Fibroblast of skin of right biceps (primary cell): ENCODE measurements at regions not wholly inside any gene's neighbourhood (a gene's known extent, or its start where the extent isn't known, plus 50 kb on each side); places are given as distances from the start of the nearest gene placed in this dataset.

Source experiments
- DNase-seq: peaks from one replicate; pipeline ENCODE4 v3.0.0-alpha.2; 2013

DNA sequence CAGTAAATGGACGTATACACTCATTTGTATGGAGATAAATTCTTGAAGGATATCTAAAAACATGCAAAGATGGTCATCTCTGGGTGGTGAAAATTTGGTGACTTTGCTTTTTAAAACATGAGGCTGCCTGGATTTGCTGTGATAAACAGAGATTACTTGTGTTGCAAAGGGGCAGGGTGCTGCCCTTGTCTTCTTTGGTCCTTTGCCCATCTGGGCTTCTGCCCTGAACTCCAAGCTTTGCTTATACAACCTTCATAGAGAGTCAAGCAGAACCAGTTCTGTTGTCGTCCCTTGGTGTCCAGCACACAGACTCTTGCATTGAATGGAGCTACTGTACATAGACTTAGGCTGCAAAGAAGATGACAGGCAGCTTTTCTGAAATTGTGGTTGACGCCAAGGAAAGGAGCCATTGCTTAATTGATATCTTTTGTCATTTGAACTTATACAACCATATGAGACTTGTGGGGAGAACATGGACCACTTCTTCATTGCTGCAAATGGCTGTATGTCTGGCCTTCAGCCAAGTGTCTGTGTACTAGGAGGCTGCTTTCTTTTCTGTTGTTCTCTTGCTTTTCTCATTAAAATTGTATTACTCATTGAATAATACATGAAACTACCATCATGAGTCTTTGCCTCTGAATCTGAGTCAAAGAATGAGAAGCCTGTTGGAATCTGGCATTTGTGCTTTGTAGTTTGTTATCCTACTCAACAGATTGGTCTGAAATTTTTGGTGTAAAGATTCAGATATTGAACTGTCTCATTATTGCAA is 152.5 kb downstream of the DMRT2 start:
- no peak for DNase-seq

DNA sequence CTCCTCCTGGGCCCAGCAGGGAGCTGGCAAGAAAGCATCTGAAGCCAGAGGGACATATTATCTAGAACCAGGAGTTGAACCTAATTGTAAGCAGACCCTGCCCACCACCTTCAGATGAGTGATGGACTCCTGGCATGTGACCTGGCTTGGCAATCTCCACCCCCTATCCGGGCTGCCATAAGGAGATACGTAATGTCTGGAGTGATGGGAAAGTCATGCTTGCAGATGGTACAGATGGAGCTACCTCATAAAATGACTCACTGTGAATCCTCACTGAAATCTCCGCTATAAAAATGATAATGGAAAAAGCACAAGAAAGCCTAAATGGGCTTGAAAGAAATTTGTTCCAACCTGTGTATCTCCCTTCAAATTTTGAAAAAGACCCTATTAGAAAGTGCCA is 157.5 kb downstream of the DMRT2 start:
- peak; percentile 84 for DNase-seq

DNA sequence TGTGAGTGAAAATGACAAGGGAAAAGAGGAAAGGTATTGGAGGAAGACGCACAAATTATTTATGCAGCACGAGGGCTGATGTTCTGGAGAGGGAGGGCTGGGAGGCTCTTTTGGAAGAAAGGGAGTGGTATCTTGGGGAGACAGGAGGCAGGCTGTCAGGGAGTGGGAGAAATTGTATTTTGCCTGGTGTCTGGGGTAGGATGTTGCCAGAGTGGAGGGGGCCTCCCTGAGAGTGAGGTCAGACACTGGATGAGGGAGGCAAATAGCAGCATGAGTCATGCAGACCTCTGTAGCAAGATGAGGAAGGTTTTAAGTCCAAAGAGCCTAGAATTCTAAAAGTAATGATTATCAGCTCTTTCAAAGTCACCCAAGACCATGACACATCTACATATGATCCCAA is 158.0 kb downstream of the DMRT2 start:
- peak; percentile 81 for DNase-seq

DNA sequence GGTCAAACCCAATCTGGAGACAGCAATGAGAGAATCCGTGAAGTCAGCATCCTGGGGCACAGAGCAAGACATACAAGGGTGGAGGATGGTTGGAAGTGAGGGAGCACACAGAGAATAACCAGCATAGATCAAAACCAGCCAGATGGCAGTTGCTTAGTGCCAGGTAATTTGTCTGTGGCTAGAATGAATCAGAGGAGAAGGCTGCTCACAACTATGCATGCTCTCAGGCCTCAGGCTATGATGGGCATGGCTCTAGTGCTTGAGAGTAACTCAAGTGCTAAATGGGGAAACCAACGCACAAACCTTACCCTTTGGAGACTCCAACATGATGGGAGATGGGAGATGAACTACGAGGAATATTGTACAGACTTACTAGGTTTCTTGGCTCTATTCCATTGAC is 160.8 kb downstream of the DMRT2 start:
- DNase-seq = no peak

DNA sequence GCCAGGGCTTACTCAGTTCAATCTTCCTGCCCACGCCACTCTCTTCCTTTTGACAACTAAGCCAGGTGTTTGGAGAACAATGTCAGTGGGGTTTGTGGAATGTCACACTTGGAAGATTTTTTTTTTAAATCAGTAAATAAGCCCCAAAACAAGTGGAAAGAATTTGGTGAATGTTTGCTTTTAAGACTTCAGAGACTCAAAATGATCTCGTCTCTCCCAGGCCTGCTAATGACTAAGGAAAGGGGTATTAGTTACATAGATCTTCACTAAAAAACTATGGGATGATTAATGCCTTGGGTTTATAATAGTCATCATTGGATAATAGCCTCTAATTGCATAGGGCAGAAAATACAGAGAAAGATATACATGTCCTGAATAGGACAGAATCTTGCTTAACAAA is 166.4 kb downstream of the DMRT2 start:
- peak; percentile 77 for DNase-seq

DNA sequence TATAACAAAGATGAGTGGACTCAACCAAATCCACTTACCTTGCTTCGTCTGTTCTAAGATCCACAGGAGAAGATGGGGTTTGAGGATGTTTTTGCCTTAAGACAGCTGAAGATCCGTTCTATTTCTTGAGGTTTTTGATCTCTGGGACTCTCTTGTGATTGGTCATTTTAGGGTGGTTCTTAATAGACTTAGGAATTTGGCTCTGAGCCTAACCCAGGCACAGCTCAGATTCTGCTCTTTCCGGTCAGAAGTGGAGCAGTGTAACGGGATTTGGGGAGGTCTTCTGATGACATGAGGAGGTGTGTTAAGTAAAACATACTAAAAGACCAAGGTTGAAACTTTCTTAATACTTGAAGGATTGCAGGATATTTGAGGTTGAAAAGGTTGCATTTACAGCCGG is 166.9 kb downstream of the DMRT2 start:
- peak; percentile 51 for DNase-seq

DNA sequence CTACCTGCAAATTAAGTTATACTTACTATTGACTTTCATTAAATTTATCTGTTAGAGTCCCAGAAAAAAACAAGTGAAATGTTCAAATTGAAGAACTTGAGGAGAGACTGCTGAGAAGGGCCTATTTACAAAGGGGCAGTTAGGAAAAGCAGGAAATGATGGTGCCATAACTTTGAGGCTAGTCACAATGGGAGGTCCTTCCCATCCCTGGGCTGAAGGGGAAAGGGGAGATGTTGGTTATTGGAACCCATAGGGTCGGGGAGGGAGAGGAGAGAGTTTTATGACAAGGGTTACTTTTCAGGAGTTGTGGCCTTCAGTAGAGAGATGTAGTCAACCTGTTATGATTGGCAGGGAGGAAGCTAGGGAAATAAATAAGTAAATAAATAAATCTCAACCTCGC is 169.1 kb downstream of the DMRT2 start:
- DNase-seq = peak; percentile 35

DNA sequence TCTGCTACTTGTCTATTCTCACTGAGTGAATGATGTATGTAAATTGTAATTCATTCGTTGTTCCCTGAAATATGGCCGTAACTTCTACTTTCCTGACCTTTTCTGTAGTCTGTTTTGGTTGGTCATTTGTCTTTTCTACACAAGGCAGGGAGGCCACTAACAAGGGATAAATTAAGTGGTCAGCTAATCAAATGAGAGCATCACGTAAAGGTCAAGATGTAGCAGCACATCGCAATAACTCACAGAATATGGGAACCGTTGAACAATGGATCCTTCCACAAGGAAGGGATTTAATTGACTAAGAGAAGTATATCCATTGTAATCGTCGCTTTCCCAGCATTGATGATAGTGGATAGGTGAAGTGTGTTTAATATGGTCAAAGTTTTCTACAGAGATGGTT is 171.1 kb downstream of the DMRT2 start:
- DNase-seq = no peak

DNA sequence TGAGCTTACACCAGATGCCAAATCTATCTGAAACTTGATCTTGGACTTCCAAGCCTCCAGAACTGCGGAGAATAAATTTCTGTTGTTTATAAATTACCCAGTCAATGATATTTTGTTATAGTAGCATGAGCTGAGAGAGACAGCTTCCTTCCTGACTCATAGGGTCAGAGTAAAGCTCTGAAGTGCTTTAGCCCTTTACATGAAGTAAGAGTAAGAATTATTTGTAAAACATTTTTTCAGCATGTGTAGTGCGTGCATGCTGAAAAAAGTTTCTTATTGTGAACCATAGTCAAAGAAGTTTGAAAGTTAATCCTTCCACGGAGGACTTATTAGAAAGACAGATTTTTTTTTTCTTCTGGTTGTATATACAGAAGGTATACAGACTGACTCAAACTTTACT is 172.4 kb downstream of the DMRT2 start:
- DNase-seq = peak; percentile 64

DNA sequence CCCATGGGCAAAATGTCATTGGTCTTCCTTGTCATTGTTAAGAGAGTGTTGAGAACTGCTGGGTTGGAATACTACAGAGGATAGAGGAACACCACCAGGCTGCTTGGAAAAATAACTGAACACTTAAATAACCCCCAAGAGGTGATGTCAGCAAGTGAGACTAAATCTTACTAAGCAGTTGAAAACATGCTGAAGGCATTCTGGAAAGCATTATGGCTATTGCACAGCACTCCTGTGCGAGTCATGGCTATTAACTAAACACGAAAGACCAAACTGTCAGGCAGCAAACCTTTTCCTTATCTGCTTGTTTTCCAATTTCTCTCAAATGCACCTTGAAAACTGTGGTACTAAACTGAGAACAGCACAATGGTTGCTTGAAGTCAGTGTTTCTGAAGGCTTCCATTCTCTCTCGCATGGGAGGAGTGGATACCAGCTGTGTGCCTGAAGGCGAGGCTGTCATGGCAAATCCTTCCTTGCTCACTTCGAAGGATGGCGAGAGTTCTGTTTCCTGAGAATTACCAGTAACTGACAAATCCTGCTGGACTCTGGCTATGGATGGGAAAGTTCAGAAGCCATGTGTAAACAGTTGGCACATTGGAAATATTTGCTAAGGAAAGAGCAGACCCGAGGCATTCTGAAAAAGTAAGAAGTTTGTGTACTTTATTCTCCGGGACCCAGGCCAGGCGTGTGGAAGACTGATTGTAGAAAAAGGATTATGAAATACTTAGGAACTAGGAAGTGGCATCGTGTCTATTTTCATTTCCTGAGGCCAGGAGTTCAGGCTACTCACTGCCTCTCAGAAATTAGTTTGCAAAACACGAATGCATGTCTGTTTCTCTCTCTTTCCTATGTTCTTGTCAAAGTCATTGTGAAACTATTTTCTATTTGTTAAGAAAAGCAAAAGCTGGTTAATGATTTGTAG is 182.1 kb downstream of the DMRT2 start:
- DNase-seq = peak; percentile 79

DNA sequence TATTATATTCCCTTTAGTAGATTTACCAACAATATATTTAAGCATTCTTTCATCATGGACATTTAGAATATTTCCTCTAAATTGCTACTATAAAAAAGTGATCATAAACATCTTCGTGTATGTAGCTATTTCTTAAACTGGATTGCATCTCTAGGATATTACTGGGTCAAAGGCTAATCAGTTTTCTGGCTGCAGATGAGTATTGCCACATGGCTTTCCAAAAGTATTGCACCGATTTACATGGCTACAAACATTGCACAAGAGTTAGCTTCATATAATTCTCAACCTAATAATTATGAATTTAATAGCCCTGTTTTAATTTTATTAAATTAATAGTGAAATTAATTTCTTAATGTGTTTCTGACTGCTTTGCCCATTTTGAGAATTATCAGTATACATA is 183.4 kb downstream of the DMRT2 start:
- DNase-seq = no peak

DNA sequence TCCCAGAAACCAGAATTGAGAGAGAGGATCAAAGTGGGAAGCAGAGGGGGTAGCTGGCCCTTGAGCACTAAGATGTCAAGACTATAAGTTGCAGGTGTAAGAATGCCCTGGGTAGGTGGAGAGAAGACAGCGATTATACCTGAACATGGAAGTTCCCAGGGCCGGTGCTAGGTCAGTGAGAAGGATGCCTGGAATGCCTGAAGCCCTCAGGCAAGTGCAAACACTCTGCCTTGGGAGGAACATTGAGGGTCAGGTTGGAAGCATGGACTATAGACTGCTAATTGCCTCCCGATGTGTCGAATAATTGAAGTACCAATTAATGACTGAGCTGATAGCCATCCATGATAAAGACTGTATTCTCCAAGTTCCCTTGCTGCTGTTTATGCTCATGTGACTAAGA is 185.5 kb downstream of the DMRT2 start:
- DNase-seq = no peak

DNA sequence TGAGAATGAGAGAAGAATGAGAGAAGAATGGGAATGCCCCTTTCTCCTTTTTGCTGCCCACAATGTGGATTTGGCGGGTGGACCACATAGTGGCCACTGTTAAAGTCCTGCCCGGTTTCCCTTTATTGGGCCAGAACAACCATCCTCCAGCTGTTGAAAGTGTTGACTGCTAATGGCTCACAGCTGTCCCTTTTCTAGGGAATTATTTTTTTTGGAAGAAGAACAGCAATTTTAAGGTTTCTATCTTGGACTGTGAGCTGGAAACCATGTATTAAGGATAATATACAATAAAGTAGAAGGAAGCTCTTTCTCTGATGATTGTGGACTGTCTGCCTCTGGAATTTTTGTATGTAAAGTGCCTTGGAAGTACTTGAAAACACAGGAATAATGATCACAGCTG is 185.9 kb downstream of the DMRT2 start:
- DNase-seq = no peak

DNA sequence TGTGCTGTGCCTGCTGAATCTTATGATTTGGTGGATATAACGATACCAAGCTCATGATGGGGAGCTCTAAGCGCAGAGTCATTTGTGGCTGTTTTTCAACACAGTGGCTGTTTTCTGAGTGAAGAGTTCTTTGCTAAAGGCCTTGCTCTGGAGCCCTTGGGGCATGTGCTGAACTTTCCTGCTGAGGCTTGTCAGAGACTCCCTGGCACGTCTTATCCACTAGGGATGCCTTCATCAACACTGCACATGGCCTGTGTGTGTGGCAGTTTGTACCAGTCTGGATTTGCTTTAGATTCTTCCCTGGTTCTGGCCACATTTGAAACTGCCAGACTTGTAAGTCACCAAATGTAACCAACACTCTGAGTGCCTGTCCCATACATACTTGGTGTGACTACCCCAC is 188.2 kb downstream of the DMRT2 start:
- no peak for DNase-seq

DNA sequence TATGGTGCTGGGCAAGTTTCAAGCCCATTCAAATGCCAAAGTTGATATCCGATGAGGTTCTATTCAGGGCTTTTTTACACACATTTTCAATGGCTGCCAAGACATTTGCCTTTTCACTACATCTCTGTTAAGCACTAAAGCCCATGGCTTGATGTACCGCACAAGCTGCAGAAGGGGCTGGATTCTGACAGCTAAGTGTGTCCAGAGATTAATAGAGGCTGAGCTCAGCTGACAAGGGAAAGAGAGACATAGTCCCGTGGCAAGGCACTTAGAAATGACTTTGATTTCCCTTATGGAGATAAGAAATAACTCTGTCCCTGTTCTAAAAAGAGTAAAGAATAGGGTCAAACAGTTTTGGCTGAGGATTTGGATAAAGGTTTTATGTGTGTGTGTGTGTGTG is 198.6 kb downstream of the DMRT2 start:
- no peak for DNase-seq

DNA sequence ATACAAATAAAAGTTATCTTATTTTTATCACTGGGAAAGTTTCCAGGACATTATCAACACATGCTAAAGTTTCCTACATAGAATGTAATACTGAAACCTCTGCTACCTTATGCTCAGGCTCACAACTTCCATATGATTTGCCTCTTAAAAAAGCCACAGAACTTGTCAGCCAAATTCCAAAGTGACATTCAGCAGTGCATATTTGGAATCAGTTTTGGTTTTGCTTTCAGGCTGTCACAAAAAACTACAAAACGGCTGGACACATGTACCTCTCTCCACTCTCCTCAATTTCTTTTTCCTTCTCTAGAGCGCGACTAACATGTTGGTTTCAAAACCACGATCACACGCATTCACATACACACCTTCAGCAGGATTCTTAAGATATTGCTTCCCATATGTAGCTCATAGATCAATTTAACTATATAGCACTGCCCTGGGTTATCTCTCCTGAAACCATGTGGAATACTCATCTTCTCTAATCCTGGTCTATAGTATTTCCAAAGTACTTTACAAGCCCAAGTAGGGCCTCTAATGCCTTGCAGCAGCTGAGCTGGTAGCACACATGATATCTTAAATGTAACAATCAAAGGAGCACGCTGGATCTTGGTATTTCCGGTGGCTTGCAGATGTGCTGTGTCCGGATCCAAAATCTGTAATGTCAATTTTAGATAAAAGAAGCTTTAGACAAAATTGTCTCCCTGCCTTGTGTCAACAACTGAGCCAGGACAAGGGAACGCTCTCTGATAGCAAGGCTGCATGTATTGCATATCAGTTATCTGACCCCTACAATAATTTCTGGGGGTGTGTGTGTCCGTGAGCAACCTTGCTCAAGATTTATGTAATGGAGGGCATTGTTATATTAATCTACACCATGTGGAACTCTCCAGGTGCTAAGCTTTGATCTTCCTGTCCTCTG is 203.2 kb downstream of the DMRT2 start:
- DNase-seq = no peak

DNA sequence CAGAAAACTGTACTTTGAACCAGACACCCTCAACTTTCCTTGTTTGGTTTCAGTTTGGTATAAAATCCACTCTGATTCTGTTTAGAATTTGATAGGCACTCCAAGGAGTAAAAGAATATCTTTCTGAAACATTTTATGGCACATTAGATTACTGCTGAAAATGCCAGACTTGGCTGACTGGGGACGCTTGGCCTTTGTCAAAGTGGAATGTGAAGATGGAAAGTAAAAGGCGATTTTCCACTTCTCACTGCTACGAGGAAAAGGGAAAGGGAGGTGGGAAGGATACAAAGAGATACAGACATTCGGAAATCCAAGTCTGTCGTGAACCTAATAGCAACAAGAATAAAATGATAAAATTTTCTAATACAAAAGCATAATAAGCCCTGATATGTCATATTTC is 203.9 kb downstream of the DMRT2 start:
- no peak for DNase-seq

DNA sequence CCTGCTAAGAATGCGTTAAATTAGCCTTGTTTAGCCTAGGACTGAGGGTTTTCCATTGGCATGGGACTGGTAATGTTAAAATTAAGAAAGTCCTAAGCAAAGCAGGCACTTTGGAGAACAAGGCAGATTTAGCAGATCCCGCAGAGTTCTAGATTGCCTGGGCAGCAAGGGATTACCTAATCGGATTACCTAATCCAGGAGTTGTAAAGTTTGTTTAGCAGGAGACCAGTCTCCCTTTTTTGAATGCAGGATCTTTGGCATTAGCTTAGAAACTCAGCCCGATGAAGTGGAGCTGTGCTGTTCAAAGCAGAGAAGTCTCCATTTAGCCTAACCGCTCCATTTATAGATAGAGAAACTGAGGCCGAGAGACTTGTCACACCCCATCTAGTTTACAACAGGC is 206.0 kb downstream of the DMRT2 start:
- DNase-seq = no peak

DNA sequence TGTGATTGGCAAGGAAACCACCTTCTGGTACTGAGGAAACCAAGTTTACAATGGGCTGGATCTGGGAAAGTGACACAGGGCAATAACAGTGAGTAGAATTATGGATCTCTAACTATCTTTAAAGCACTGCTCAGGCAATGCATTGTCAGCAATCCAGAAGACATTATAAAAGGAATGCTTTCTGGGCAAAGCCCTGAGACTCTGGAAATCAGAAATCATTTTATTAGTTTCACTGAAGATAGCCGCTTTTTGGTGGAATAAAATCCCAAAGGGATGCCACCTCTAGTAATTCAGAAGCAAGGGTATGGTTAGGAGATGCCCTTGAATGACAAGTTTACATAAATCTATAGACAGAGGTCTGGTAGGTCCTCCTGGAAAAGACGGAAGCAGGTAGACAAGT is 211.1 kb downstream of the DMRT2 start:
- no peak for DNase-seq

DNA sequence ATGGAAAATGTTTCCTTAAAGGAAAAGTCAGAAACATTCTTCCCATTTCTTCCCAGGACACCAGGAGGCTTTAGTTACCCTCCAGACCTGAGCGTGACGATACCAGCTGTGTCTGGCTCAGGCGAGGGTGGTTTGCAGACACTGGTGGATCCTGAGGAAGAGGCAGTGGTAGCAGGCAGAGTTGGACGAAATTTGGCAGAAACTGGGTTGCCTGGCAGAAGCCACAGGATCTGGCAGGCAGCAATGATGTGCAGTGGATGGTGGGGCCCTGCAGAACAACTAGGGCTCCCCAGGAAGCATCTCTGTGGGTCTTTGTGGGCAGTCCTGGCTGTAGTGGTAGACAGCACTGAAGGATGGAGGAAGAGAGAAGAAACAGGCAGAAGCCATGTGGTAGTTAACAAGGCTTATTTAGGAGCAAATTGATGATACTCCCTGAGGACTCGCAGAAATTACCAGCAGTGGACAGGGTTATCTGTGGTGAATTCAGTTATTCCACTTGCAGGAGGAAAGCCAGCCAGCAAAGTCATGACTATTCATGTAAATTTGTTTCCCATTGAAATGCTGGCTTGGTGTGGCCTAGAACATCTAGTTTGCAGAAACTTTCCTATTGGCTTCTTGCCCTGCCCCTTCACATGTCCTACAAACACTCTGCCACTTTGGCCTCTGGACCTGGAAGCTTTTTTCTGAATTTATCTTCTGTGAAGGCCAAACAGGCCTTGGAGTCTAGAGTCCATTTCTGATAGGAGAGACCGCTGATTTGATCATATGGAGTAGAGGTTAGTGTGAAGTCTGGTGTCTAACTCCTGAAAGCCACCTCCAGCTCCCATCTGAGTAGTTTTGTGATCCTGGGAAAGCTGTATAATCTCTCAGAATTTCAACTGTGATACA is 212.0 kb downstream of the DMRT2 start:
- no peak for DNase-seq

DNA sequence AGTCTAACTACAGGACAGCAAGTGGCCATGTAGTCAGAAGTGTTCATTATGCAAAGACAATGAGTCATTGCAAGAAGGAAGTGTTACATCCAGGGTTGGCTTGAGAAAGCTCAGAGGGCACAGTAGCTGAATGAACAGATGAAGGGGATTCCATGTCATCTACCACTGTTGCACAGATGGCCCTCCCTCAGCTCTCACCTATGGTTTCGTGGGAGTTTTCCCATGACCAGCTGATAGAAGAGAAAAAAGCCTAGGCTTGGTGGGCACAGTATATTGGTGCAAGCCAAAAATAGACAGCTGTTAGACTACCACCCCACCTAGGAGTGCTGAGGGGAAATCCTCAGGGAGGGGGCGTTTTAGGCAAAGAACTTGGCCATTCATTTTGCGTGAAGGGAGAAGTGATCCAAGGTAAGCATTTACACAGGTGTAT is 217.0 kb downstream of the DMRT2 start:
- no peak for DNase-seq

DNA sequence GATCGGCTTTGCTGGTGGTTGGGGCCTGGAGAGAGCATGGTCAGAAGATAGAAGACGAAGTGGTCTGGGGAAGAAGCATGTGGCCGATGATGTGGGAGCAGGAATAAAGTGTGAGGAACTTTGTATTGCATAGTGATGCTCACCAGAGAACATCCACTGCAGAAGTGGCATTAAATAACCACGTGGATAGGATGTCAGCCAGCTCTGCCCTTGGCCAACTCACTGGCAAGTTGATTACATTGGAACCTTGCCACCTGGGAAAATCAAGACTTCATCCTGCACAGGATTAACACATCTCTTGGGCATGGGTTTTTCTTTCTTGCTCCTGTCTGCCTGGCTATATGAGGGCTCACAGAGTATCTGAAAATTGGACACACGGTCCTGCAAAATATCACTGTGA is 217.4 kb downstream of the DMRT2 start:
- DNase-seq = no peak
